ENCODE measurements at regions not wholly inside any gene's neighbourhood (a gene's known extent, or its start where the extent isn't known, plus 50 kb on each side); places are given as distances from the start of the nearest gene placed in this dataset.

DNA sequence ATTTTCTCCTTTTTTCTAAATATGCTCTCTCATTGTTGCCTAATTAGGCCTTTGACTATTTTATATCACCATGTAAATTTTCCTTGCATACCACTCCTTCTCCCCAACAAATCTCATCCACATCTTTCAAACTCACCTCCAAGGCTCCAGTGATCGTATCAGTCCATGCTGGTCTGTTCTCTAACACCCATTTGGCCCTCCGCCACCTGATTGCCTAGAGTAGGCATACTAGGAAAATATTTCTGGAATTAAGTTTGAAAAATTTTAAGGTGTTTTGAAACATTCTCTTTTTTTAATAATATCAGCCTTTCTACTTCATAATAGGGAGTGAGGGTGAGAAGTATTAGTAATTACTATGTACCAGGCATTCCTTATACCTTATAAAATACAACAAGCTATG, 473.9 kb downstream of the FGF9 start:
- Histone ChIP-seq H2BK20ac (ENCODE audit: low read depth, low read length) (no peak overlapping the region), H4K5ac (ENCODE audit: low read depth, low read length) (no peak overlapping the region), H4K20me1 (ENCODE audit: insufficient read depth, low read length) (no peaks in the 10 kb centered on the region), H3K4ac (ENCODE audit: low read depth, low read length) (no peak overlapping the region), H3K4me2 (ENCODE audit: low read depth, low read length) (no peak overlapping the region), H3K27me3 (ENCODE audit: control insufficient read depth, insufficient read depth, low read length) (peaks cover 3% of the 10 kb centered on the region; the same call in 1 of the 2 replicates), H2AK9ac (replicated peaks; ENCODE audit: low read depth, low read length, poor library complexity) (no peak overlapping the region), H2BK5ac (ENCODE audit: low read depth, low read length, poor library complexity, severe bottlenecking) (no peak overlapping the region), H3K27ac (ENCODE audit: insufficient read depth, low read length) (no peak overlapping the region), H3K4me1 (ENCODE audit: control insufficient read depth, insufficient read depth, low read length) (no peaks in the 10 kb centered on the region), H3K9me3 (ENCODE audit: control insufficient read depth, insufficient read depth, low read length) (no peaks in the 10 kb centered on the region), H3K14ac (replicated peaks; ENCODE audit: low read depth, low read length) (no peak overlapping the region), H3K4me3 (ENCODE audit: insufficient read depth, low read depth, low read length) (no peak overlapping the region), H2BK120ac (ENCODE audit: low read depth, low read length) (no peak overlapping the region), H3K9me1 (ENCODE audit: insufficient read depth, low read length) (no peaks in the 10 kb centered on the region), H2AFZ (replicated peaks; ENCODE audit: low read length, poor library complexity) (no peak overlapping the region), H3K23ac (ENCODE audit: low read depth, low read length) (no peak overlapping the region), H4K8ac (ENCODE audit: low read depth in 2 of 2, low read length in 2 of 2) (no peak overlapping the region), H4K91ac (ENCODE audit: insufficient read depth, low read depth, low read length) (no peak overlapping the region), H3K18ac (ENCODE audit: low read depth, low read length) (no peak overlapping the region), H3K36me3 (ENCODE audit: control insufficient read depth, insufficient read depth, low read length) (no peaks in the 10 kb centered on the region), H2AK5ac (ENCODE audit: low read depth, low read length) (no peak overlapping the region), H3K56ac (ENCODE audit: extremely low read depth, insufficient read depth, low read length) (no peak overlapping the region), H3K9ac (ENCODE audit: low read depth, low read length) (no peak overlapping the region), H3K79me1 (ENCODE audit: low read depth in 1 of 2, low read length in 2 of 2) (no peaks in the 10 kb centered on the region), H2BK15ac (ENCODE audit: low read depth, low read length) (no peak overlapping the region)
- in situ Hi-C loops (cut with MboI; ENCODE audit: low sequenced_read_pairs): no loop called here
- ATAC-seq (ENCODE audit: low read depth) (no peak), DNase-seq (no peak)
- BruUV-seq (replicated peaks): no TSS peak
- TF ChIP-seq FOS (IDR thresholded peaks at IDR 0.05; ENCODE audit: low read depth, low read length) (no peak), MAZ (IDR thresholded peaks at IDR 0.05; ENCODE audit: borderline replicate concordance, low read depth, low read length) (no peak), RAD21 (IDR thresholded peaks at IDR 0.05; ENCODE audit: low read length) (no peak), MXI1 (IDR thresholded peaks at IDR 0.05; ENCODE audit: borderline replicate concordance, low read depth, low read length) (no peak), POLR2A (IDR thresholded peaks at IDR 0.05; ENCODE audit: low read depth, low read length) (no peak), CHD1 (IDR thresholded peaks at IDR 0.05; ENCODE audit: low read depth, low read length) (no peak), RFX5 (IDR thresholded peaks at IDR 0.05; ENCODE audit: low read depth, low read length) (no peak)
- dilution Hi-C loops (cut with HindIII; ENCODE audit: low sequenced_read_pairs, unreplicated experiment): no loop called here
- ChIA-PET POLR2A (ENCODE audit: unreplicated experiment) (no interaction called here), CTCF (no interaction called here)
- intact Hi-C loops (cut with micrococcal nuclease): no loop called here
- WGBS, 2 experiments (ENCODE audit: extremely low coverage in 2 of 2, insufficient read length in 1 of 2): no CpG with 5 or more reads among the region's 2 CpGs
